H1 (cell line): ENCODE measurements at regions not wholly inside any gene's neighbourhood (a gene's known extent, or its start where the extent isn't known, plus 50 kb on each side); places are given as distances from the start of the nearest gene placed in this dataset.

Experiments
- SAP30 ChIP-seq: fragments of 300-600 bp; sonication (generic); IDR thresholded peaks from 2 replicates; pipeline ENCODE4 v1.7.1; 2012; ENCODE audit warnings: low read length, moderate library complexity, mild to moderate bottlenecking, inconsistent platforms; ENCODE audit not compliant: insufficient read depth, insufficient replicate concordance

GRCh38 chr9:22379272-22379671 is 67.4 kb upstream of the DMRTA1 start (continued):
- no peak for TF ChIP-seq SAP30
- TF ChIP-seq, all 59 proteins: peak for 0
